AG09319 (cell line): ENCODE measurements at regions not wholly inside any gene's neighbourhood (a gene's known extent, or its start where the extent isn't known, plus 50 kb on each side); places are given as distances from the start of the nearest gene placed in this dataset.

Experiments used
- DNase-seq: peaks from one replicate; pipeline ENCODE4 v3.0.0-alpha.2; 2010; ENCODE audit warnings: low read depth; ENCODE audit errors: extremely low read depth
- TF ChIP-seq, protein P1 (sequence below): IDR thresholded peaks from 2 replicates; pipeline ENCODE4 v1.5.1; 2011; ENCODE audit warnings: low read depth, mild to moderate bottlenecking, inconsistent platforms, low read length, moderate library complexity

DNA sequence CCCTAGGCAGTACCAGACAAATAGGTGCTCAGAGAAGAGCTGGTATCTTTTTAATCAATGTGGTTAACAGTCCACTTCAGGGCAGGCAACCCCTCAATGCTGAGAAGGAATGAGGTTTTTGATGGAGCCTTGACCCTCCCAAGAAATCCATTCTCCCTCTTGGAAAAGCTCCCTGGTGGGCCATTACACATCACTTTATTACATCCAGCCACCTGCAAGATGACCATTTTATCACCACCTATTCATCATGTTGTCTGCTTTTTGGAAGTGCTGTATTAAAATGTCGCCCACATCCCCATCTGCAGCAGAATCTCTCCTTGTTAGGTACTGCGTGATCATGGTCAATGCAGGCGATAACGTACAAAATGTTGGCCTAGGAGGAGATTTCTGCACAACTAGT, 614.7 kb upstream of the TMEM132C start:
- no peak for DNase-seq
- TF ChIP-seq, protein P1, sequence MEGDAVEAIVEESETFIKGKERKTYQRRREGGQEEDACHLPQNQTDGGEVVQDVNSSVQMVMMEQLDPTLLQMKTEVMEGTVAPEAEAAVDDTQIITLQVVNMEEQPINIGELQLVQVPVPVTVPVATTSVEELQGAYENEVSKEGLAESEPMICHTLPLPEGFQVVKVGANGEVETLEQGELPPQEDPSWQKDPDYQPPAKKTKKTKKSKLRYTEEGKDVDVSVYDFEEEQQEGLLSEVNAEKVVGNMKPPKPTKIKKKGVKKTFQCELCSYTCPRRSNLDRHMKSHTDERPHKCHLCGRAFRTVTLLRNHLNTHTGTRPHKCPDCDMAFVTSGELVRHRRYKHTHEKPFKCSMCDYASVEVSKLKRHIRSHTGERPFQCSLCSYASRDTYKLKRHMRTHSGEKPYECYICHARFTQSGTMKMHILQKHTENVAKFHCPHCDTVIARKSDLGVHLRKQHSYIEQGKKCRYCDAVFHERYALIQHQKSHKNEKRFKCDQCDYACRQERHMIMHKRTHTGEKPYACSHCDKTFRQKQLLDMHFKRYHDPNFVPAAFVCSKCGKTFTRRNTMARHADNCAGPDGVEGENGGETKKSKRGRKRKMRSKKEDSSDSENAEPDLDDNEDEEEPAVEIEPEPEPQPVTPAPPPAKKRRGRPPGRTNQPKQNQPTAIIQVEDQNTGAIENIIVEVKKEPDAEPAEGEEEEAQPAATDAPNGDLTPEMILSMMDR, result no peak

DNA sequence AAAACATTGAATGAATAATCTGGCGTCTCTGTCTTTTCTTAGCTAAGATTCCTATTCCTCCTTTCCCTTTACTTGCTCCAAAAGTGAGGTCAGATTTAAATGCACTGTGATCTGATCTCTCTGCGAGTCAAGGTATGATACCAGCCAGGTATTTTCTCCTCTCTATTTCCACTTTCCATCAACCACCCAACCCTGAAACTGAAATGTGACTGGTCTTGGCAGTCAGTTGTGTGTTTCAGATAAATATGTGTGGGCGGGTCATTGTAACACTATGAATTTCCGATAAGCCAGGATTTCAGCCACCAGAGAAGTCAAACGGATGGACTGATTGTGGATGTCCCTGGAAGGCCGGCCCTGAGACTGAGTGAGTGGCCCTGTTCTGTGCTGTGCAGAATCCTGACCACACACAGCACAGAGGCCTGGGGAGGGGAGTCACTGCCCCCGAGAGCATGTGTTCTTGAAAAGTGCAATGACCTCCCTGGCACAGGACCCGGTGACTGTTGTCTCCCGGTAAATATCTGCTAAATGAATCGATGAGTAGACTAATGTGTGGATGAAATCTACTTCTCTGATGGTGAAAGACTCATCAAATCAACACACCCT, 612.5 kb upstream of the TMEM132C start:
- DNase-seq, result no peak
- TF ChIP-seq, protein P1, result no peak

DNA sequence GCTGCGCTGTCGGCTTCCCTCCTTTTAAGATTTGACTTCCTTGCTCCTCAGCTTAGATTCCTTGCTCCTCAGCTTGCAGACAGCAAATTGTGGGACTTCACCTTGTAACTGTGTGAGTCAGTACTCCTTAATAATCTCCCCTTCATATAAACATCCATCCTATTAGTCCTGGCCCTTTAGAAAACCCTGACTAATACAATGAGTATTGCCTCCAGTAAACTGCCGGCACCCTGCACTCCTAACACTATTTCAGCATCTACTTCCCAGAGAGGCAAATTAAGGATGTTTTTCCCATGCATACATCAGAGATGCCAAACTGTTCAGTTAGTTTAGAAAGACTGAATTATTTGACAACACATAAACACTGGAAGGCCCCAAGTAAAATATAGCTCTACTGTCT, 611.3 kb upstream of the TMEM132C start:
- TF ChIP-seq, protein P1, result no peak
- DNase-seq, result peak; percentile 25

DNA sequence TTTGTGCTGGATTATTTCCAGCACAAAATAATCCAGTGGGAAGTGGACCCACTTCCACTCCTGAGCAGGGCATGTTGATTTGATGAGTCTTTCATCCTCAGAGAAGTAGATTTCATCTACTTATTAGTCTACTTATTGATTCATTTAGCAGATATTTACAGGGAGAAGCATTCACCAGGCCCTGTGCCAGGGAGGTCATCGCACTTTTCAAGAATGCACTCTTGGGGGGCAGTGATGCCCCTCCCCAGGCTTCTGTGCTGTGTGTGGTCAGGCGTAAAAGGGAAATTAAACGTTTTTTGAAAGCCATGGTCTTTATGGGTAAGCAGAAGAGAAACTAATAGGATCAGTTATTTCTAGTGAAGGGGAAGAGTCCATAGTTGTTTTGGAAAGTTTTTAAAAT, 610.7 kb upstream of the TMEM132C start:
- no peak for DNase-seq
- TF ChIP-seq, protein P1, result no peak

DNA sequence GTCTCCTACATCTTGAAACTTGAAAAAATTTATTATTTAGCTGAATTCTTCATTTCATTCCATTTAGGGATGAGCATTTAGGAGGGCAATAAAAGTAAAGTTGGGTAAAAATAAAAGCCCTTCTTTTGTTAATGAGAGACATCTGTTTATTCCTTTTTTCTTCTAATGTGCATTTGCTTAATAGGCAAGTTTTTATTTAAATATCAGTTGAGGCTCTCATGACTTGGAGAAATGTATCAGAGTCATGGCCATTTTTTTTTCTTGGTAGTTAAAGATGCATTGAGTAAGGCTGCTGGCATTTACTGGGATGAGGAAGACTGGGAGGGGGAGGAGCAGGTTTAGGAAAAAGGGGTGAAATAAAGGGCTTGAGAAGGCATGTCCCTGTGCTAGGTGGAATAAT, 609.9 kb upstream of the TMEM132C start:
- no peak for DNase-seq
- TF ChIP-seq, protein P1, result no peak

DNA sequence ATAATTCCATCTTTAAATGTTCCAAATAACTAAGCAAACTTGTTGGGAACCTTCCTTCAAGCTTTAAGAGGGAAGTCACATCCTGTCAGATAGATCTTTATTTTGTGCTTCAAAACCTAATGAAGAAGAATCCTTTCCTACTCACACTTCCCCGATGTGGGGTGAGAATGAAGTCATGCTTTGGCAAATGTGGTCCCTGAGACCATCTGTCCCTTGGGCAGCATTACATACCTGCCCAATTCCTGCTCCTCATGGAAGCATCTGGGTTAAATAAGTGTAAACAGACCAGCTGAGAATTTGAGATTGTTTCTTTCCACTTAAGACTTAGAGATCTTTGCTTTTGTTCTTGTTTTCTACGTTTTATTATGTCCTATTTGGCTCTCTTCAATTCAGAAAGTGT, 606.0 kb upstream of the TMEM132C start:
- TF ChIP-seq, protein P1, result no peak

DNA sequence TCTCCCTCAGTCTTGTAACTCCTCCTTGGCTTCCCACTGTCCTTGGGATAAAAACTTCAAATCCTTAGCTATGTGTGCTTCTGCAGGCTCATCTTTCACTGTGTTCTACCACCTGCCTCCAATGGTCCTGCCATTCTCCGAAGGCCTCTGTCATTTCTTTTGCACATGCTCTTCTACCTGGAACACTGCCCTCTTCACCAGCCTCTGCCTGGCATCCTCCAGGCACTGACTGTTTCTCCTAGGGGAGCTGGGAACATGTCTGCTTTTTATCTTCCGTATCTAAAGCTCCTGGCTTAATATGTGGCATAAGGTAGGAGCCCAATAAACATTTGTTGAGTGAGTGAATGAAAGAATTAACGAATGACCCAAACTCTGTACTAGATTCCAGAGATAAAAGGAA, 603.3 kb upstream of the TMEM132C start:
- DNase-seq, result no peak
- TF ChIP-seq, protein P1, result no peak

More for the DNA sequence above, 606.0 kb upstream of the TMEM132C start:
- DNase-seq, result no peak
